ENCODE measurements at regions not wholly inside any gene's neighbourhood (a gene's known extent, or its start where the extent isn't known, plus 50 kb on each side); places are given as distances from the start of the nearest gene placed in this dataset.
"Not testable (repeated sequence)": the region's sequence is repeated elsewhere in the genome, so short reads cannot be mapped to it uniquely, and the experiment has no call there.

DNA sequence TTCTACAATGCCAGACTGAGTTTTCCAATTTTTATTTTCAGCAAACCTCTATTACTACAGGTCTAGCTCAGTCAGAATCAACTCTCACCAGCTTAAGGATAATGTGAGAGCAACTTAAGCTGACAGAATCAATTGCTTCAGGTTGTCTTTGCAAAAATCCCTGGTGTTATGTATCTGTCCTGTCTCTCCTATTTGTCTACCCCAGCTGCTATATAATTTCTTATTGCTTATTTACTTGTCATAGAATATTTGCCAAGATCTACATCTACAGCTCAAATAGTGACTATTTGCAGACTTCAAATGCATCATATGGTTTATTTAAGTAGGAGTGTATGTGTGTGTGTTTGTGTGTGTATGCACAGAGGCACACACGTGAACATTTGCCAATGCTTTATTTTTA is 54.1 kb downstream of the FOXG1 start:
- DNase-seq: no peak

DNA sequence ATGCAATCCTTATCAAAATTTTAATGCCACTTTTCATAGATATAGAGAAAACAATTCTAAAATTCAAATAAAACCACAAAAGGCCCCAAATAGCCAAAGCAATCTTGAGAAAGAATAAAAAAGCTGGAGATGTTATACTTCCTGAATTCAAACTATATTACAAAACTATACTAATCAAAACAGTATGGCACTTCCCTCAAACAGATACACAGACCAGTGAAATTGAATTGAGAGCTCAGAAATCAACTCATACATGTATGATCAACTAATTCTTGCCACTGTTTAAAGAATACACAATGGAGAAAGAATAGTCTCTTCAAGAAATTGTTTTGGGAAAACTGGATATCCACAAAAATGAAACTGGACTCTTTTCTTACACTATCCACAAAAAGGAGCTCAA is 55.4 kb downstream of the FOXG1 start:
- DNase-seq: no peak

DNA sequence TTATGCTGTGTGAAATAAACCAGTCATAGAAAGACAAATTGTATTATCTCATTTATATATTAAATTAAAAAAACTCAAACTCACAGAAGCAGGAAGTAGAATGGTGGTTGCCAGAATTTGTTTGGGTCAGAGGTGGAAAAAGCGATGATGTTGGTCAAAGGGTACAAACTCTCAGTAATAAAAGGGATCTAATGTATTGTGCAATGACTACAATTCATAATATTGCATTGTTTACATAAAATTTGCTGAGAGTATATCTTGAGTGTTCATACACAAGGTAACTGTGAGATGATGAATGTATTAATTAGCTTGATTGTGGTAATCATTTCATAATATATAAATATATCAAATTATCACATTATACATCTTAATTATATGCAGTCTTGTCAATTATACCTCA is 56.7 kb downstream of the FOXG1 start:
- DNase-seq: no peak

DNA sequence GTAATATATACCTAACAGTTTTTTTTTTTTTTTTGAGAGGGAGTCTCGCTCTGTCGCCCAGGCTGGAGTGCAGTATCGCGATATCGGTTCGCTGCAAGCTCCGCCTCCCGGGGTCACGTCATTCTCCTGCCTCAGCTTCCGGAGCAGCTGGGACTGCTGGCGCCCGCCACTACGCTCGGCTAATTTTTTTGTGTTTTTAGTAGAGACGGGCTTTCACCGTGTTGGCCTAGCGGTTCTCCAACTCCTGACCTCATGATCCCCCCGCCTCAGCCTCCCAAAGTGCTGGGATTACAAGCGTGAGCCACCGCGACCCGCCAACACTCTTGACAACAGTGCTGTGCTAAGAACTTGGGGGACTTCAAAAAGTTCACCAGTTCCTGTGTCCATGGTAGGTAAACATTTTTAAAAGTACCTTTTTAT is 63.5 kb downstream of the FOXG1 start:
- no peak for DNase-seq

DNA sequence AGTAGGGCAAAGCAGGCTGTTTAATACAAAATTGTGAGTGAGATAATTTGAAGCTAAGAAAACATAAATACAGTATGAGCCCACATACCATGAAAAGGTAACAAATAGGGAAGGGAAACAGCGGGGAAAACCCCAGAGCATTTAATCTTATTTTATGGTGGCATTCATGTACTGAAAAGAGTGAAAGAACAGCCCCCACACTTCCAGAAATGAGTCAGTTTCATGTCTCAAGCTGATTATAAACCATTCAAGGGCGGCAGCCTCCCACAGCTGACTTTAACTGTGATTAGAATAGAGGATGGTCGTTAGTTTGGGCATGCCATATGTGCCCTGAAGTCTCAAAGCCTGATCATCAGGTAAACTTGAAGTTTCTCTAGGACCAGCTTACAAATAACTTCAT is 64.5 kb downstream of the FOXG1 start:
- no peak for DNase-seq

DNA sequence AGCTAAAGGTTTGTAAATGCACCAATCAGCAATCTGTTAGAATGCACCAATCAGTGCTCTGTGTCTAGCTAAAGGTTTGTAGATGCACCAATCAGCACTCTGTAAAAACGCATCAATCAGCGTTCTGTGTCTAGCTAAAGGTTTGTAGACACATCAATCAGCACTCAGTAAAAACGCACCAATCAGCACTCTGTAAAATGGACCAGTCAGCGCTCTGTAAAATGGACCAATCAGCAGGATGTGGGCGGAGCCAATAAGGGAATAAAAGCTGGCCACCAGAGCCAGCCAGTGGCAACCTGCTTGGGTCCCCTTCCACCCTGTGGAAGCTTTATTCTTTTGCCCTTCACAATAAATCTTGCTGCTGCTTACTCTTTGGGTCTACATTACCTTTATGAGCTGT is 76.0 kb downstream of the FOXG1 start:
- not testable (repeated sequence) for DNase-seq

DNA sequence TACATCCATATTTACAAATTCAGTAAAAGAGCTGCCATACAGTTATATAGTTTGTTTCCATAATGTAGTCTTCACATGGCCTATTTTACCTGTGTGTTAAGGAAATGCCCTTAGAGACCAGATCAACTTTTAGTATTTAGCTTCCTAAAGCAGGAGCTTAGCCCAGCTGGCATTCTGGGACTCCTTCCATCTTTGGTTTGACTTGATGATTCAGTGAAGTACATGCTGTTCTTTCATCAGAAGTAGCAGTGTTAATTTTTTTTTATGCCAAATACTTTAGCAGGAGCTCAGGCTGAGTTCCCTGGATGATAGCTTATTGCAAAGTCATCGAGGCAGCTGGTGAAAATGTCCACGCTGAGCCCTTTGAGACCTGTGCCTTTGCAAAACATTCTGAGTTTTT is 101.0 kb downstream of the FOXG1 start:
- DNase-seq: no peak

DNA sequence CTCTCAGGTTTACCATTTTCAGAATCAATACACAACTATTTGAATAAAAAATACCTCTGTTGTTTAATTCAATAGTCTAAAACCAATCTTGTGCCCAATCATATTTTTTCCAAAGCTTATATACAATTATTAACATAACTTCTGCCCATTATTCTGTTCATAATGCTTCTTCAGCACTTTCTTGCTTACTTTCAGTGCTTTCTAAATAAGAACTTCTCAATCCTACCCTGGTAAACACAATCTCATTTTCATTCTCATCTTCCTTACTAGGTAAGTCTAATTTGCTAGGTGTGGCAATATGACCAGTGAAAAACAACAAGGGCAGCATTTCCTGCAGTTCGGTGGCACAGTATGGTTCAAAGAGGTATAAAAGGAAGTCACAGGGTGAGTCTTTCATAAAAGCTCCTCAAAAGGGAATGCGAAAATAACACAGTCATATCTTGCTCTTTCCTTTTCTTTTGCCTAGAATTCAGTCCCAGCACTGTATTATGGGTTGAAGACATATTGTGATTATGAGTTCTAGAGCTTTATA is 103.5 kb downstream of the FOXG1 start:
- DNase-seq: no peak

DNA sequence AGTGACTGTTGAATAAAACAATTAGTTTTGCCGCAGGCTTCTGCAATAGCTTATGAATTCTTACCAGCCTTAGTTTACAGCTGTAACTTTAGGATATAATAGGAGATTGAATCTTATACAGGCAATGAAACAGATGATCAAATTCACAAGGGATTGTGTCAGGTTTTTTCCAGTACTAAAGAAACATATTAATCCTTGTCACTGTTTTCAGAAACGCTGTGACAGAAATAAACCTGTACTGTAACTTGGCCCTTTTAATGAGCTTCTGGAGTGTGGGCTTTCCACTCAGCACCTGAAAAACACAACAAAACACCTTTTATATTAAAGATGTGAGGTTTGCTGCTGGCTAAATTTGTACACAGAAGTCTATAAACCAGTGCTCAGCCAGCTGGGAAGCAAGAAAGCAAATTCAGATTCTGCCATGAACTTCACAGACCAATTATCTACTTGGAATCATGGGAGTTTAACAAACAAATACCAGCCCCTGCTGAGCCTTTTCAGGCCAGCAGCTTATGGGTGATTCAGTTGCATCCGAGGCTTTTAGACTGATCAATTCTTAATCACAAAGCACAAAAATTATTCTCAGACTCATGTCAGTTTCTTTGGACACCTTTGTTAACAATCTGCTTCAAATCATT is 109.5 kb downstream of the FOXG1 start:
- no peak for DNase-seq

DNA sequence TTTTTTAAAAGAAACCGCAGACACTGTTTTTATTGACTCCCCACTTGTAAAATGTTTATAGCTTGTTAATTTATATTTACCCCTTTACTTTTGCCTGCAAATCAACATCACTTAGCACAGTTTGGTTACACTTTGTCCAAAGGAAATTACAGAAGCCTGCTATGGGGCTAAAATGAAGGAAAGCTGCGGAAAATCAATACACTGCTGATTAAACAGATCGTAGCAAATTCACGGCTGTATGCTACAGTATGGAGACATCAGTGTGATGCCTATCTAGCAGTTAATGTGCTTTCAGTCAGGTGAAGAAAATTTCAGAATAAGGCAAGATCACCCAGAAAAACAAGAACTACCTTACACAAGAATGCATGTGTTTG is 110.0 kb downstream of the FOXG1 start:
- DNase-seq: no peak

DNA sequence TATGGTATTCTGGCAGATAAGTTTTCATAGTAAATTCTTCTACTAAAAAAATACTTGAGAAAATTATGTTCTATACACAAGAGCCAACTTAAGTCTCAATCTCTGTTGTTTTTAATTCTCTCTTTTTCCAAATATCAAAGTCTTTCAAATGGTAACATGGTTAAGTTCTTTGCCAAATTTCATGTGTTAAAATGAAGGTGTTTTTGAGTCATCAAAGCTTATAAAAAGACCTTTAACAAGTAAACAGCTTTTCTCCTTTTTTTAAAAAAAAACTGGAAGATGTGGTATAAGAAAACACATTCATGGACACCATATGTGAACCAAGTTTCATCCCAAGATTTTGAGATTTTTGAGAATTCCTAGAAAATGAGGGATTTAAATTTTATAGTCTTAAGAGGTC is 111.3 kb downstream of the FOXG1 start:
- DNase-seq: no peak

DNA sequence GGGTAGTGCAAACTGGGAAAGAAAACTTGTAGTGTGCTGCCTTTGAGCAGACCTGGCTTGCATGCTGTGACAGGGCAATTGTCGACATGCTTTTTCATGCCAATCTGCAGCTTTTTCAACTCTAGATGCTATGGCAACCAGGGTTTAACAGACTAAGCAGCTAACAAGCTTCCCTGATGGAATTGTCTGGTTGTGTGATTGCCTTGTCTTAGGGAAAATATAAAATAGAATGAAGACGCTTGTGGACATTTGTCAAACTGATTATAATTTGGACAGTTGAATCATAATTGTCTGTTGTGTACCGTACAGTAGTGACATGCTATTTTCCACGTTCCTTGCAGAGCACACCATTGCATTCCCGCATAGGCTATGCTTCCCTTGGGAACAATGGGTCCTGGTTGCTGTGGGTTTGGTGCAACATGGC is 113.0 kb downstream of the FOXG1 start:
- DNase-seq: no peak

DNA sequence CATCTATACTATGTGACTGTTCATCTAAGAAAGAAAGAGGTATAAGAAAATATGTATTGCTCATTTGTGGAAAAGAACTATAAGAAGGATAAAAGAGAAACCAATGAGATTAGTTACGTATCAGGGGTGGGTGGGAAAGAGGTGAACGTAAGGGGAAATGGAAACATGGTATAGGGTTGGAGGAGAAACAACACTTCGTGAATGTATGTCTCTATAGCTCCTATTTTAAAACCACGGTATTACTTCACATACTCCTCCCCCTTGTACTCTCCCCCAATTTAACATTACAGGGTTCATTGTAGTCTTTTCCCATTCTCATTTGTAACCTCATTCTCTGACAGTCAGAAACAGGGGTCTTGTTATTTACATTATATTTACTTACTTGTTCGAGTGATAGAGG is 120.4 kb downstream of the FOXG1 start:
- DNase-seq: no peak

DNA sequence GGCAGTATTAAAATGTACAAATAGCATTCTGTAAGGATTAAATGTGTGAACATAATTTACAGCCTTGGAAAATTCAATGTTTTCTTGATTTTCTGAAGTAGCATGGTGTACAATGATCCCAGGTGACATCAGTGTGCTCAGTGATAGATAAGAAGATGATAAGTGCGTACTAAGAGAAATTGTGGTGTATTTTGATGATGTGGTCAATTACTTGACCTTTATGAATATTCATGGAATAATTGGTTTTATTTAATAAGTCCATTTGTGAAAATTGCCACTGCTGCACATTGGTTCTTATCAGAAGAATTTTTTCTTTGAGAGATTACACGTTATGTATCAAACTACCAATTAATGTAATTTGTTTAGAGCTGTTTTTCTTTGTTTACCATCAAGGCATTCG is 128.8 kb downstream of the FOXG1 start:
- DNase-seq: no peak

DNA sequence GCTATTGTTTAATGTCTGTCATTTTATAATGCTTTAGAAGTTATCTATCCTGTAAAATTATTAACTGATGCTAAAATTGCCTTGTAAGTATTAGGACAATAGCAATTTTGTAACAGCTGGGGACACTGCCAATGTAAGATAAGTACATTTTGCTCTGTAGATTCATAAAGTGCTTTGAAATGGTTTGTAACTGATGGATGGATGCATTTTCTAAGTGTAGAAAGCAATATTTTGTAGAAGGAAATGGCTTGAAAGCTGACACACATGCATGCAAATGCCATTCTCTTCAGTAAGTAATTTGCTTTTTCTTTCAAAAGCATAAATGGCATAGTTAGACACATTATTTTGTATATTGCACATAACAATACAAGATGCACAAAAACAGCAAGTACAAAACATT is 129.8 kb downstream of the FOXG1 start:
- DNase-seq: no peak

DNA sequence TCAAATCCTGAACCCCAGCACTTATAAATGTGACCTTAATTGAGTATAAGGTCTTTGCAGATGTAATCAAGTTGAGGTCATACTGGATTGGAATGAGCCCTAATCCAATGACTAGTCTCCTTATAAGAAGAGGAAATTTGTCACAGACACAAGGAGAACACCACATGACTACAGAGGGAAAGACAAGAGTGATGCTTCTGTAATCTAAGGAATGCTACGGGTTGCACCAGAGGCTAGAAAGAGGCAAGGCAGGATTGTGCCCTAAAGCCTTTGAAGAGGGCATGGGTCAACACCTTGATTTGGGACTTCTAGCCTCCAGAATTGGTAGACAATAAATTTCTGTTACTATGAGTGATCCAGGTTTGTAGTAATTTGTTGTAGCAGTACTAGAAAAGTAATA is 135.0 kb downstream of the FOXG1 start:
- DNase-seq: no peak

DNA sequence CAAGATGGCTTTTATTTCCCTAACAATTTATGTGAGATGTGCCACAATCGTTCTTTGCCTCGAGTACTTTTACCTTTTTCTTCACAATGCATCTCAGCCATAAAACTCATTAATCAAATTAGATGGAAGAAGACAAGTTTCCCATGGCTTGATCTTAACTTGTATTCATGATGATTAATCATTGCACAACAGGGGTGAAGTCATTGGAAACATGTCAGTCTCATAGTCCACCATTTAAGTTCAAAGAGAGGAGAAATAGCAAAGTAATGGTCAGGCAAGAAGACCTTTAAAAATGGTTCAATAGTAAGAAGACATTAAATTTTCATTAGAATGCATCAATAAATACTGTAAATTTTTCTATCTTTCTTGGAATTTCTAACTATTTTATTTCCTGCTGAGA is 136.3 kb downstream of the FOXG1 start:
- no peak for DNase-seq

DNA sequence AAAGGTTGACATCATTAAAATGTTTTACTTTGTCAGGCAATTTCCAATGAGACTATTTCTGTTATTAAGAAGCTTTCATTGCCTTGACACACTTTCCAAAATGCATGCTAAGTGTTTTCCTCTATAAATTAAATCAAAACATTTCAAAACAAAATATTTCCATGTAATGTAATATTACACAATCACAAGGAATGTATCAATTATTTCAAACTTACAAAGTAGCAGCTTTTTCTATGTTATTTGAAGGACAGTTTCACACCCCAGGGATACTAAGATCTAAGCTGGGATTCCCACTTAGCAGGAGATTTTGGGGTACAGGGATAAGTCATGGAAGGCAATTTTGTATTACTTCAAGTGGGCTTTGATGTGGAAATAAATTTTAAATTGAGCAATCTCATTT is 144.9 kb downstream of the FOXG1 start:
- no peak for DNase-seq

DNA sequence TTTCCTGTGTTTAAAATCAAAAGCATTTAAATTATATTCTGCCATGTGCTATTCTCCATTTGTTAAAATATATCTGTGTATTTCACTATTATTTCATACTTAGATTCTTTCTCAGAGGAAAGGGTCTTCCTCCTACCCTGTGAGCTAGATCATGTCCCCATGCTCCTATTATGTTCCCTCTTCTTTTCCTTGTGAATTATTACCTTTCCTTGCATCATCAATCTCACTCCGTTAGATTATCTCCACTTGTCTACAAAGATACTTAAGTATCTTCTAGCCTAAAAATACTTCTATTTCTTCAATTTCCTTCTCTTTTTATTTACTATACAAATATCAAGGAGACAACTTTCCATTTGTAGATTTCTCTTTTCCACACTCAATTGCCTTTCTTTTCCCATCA is 146.5 kb downstream of the FOXG1 start:
- DNase-seq: no peak

DNA sequence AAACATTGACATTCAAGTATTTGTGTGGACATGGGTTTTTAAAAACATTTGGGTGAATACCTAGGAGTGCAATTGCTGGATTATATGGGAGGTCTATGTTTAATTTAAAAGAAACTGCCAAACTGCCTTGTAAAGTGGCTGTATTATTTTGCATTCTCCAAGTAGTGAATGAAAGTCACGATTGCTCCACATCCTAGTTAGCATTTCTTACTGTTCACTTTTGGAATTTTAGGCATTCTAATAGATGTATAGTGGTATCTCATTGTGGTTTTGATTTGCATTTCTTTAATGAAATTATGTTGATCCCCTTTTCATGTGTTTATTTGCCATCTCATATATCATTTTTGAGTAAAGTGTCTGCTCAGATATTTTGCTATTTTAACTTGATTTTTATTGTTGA is 159.5 kb downstream of the FOXG1 start:
- no peak for DNase-seq

DNA sequence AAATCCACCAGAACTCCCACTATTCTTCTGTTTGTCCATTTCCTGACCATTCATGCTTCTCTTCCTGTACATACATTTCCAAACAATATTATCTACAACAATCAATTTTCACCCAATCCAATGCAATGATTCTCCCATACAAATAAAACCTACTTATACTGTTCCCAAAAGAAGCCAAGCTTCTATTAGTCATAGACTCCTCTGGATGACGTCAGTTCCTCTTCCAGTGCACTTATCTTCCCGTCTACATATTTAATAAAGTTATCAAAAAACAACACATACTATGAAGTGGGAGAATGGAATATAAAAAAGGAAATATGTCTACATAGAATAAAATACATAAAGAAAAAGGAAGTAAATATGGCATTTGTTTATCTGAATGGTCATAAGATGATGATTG is 165.4 kb downstream of the FOXG1 start:
- no peak for DNase-seq

DNA sequence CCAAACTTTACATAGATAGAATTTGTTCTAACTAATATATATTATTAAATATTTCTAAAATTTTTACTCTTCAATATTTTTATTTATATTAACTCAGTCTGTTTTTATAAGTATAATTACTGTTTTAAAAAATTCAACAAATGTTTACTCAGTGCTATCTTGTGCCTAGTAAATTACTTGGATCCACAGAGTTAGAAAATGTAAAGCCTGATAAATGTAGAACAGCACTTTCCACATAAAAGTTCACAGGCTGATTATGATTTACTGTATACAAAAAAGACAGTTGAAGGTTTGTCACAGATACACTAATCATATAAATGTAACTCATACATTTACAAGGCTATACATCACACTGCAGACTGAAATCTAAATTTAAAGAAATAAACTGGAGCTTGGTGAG is 170.0 kb downstream of the FOXG1 start:
- no peak for DNase-seq

DNA sequence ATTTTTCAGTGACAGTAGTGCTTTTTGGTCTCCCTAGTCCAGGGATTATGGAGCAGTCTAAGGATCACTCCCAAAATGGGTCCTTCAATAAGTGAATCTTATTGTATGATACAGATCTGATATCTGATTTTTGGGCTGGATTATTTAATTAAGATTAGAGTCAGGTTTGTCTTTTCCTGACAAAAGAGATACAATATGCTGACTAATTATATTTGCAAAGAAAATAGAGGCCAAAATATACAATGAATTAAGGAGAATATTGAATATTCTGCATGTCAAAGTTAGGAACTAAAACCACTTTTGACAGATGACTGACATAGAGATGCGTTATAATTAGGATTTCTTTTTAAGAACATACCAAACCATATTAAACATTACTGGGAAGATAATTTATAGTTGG is 175.2 kb downstream of the FOXG1 start:
- no peak for DNase-seq

DNA sequence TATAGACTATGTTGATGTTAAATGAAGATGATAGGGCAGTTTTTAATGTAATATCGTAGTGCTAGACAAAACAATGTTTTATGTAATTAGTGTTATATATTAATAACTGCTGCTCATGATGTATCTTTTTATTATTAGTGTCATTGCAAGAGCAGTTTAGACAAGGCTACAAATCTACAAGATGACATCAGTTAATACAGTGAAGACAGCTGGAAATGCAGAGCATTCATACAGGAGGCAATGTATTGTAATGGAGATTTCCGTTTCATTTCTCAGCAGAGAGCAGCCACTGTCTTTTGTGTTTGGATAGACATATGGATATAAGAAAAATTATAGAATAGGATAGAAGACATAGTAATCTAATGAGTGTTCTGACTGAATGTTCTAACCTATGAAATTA is 178.0 kb downstream of the FOXG1 start:
- no peak for DNase-seq

DNA sequence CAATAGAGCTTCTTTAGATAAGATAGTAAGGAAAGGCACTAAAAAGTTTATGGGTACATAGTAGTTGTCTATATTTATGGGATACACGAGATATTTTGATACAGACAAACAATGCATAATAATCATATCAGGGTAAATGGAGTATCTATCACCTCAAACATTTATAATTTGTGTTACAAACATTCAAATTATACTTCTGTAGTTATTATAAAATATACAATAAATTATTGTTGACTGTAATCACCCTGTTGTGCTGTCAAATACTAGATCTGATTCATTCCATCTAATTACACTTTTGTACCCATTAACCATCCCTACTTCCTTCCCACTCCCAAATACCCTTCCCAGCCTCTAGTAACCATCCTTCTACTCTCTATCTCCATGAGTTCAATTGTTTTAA is 179.7 kb downstream of the FOXG1 start:
- no peak for DNase-seq

DNA sequence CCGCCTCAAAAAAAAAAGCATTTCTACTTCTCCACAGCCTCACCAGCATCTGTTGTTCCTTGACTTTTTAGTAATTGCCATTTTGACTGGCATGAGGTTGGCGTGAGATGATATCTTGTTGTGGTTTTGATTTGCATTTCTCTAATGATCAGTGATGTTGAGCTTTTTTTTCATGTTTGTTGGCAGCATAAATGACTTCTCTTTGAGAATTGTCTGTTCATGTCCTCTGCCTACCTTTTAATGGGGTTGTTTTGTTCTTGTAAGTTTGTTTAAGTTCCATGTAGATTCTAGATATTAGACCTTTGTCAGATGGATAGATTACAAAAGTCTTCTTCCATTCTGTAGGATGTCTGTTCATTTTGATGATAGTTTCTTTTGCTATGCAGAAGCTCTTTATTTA is 182.9 kb downstream of the FOXG1 start:
- no peak for DNase-seq

Measured in hematopoietic multipotent progenitor cell treated with erythropoietin and hydrocortisone succinate and interleukin-3 and kit ligand, for 4 days (in vitro differentiated cells).